ENCODE measurements at regions not wholly inside any gene's neighbourhood (a gene's known extent, or its start where the extent isn't known, plus 50 kb on each side); places are given as distances from the start of the nearest gene placed in this dataset.
A peak's percentile ranks its signal among the peaks of the same experiment; 100 is the strongest.
"Not testable (repeated sequence)": the region's sequence is repeated elsewhere in the genome, so short reads cannot be mapped to it uniquely, and the experiment has no call there.

DNA sequence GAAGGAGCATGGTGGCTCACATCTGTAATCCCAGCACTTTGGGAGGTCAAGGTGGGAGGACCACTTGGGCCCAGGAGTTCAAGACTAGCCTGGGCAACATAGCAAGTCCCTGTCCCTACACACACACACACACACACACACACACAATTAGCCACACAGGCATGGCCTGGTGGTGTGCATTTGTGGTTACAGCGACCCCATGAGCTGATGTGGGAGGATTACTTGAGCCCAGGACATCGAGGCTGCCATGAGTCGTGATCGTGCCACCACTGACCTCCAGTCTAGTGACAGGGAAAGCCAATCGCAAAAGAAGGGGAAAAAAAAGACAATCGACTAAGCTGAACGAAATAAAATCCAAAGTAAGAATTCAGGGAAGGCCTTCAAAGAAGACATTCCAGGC, 67.9 kb downstream of the TBX3 start:
- DNase-seq = no peak

DNA sequence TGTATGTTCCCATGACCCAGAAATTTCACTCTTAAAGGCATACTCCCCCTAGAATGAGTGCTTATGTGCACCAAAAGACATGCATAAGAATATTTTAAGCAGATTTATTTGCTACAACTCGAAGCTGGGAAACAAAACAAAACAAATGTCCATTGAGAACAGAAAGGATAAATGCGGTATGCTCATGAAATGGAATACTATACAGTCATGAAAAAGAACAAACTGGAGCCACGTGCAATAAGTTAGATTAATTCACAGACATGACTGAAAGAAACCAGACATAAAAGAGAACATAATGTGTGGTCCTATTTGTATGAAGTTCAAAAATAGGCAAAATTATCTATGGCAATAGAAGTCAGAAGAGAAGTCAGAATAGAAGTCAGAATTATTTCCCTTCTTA, 69.9 kb downstream of the TBX3 start:
- DNase-seq = no peak

DNA sequence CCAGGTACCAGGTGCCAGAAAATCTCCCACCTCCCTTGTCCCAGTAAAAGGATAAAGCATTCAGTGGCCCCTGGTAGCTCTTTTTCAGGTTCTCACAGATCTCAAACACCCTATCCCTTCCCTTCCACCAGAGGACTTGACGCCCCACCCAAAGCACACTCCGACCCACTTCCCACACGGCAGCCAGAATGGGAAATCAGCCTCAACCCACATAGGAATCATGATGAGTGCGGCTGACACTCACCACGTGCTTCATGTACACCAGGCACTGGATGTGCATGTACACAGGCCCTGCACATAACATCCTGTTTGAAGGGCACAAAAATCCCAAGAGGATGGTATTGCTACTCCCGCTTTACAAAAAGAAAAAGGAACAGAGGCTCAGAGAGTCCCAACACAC, 71.9 kb downstream of the TBX3 start:
- no peak for DNase-seq

- no peak for DNase-seq
Measured at GRCh38 chr12:114611145-114612018, 72.6 kb downstream of the TBX3 start.

DNA sequence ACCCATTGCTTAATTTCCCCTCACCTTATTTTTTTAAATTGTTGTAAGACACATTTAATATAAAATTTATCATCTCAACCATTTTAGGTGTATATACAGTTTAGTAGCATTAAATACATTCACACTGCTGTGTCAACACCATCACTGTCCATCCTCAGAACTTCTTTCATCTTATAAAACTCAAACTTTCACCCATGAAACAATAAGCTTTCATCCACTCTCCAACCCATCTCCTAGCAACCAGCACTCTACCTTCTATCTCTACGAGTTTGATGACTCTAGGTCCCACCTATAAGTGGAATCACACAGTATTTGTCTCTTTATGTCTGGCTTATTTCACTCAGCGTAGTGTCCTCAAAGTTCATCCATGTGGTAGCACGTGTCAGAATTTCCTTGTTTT, 75.5 kb downstream of the TBX3 start:
- no peak for DNase-seq

- no peak for DNase-seq
Measured at GRCh38 chr12:114605918-114606317, 78.1 kb downstream of the TBX3 start.

DNA sequence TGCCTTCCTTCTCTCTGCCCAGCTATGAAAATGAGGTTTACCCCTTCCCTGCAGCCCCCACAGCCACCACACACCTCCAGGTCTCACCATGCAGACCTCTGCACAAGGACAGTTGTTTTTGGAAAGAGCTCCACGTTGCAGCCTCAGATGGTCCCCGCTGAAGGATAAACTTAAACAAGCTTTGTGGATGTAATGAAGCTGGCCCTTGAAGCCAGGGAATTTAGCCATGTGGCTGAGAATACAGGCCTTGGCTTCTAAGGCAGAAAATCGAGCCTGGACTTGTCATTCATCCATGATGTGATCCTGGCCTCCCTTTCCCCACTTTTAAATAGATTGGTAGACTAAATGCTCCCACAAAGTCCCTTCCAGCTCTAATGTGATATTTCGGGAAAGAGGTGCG, 79.4 kb downstream of the TBX3 start:
- DNase-seq = no peak

- not testable (repeated sequence) for DNase-seq
Measured at GRCh38 chr12:114600584-114600983, 83.4 kb downstream of the TBX3 start.

GRCh38 chr12:114598111-114598510, 85.9 kb downstream of the TBX3 start:
- no peak for DNase-seq

GRCh38 chr12:114592946-114593345, 91.0 kb downstream of the TBX3 start:
- no peak for DNase-seq

DNA sequence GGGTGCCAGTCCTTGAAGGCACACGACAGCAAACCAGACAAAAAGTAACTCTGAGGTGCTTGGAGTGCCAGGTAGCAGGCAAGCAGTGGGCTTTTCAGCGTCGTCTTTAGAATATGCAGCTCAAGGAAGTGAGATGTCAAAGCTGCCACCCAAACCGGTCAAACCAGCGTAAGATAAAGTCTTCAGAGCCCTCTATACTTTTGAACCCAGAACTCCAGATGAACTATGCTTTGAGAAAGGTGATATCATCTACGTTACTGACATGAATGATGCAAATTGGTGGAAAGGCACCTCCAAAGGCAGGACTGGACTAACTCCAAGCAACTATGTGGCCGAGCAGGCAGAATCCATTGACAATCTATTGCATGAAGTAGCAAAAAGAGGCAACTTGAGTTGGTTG, 95.9 kb downstream of the TBX3 start:
- DNase-seq = no peak

GRCh38 chr12:114580306-114580705, 103.7 kb downstream of the TBX3 start:
- DNase-seq = no peak

- no peak for DNase-seq
Measured at GRCh38 chr12:114579389-114579788, 104.6 kb downstream of the TBX3 start.

- no peak for DNase-seq
Measured at GRCh38 chr12:114562654-114563053, 121.3 kb downstream of the TBX3 start.

- DNase-seq = no peak
Measured at GRCh38 chr12:114555451-114555850, 128.5 kb downstream of the TBX3 start.

- DNase-seq = no peak
Measured at GRCh38 chr12:114547636-114548035, 136.3 kb downstream of the TBX3 start.

GRCh38 chr12:114530417-114530816, 124.5 kb upstream of the TBX5 start:
- no peak for DNase-seq

- no peak for DNase-seq
Measured at GRCh38 chr12:114529966-114530365, 124.0 kb upstream of the TBX5 start.

DNA sequence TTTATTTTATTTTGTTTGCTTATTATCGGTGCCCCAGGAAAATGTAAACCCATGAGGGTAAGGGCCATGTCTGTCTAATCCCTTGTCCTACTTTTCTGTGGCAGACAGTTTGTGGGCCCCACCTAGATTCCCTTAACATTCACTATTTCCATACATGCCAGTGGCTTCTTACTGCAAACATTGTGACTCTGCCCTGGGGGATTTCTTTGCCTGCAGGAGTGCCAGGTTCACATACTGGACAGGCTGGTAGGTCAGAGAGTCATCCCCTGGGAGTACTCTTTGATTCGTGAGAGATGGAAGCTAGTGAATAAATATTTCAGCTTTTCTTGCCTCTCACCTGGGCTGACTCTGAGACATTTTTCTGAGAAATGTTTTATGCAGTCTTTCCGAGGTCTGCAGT, 122.8 kb upstream of the TBX5 start:
- no peak for DNase-seq

- DNase-seq = not testable (repeated sequence)
Measured at GRCh38 chr12:114521160-114521559, 115.2 kb upstream of the TBX5 start.

DNA sequence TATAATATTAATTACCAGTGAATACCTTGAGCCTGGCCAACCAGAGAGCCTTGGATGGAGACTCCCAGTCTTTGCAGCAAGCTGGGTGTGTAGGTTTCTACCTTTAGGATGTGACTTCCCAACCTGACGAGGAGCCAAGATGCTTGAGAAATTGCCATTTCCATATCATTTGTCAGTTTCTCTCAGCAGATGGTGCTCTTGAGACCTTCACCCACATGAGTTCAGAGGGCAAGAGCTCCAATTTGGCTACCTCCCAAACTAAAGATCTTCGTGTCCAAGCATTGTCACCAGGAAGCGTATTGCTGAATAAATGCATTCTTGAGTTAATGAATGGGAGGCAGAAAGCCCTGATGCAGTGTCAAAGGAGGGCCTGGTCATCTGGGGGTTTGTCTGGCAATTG, 106.4 kb upstream of the TBX5 start:
- DNase-seq = no peak

GRCh38 chr12:114508529-114509129, 102.7 kb upstream of the TBX5 start:
- DNase-seq = peak; percentile 64

GRCh38 chr12:114506651-114507050, 100.7 kb upstream of the TBX5 start:
- DNase-seq = no peak

GRCh38 chr12:114504311-114504710, 98.4 kb upstream of the TBX5 start:
- DNase-seq = no peak

- no peak for DNase-seq
Measured at GRCh38 chr12:114501474-114501807, 95.5 kb upstream of the TBX5 start.

Measured in suppressor macrophage treated with lipopolysaccharide for 4 hours (primary cell).